ENCODE measurements at regions not wholly inside any gene's neighbourhood (a gene's known extent, or its start where the extent isn't known, plus 50 kb on each side); places are given as distances from the start of the nearest gene placed in this dataset.

GRCh38 chr2:8089596-8089995, 592.3 kb upstream of the ID2 start:
- Histone ChIP-seq H3F3A (ENCODE audit: insufficient read depth, low read length, poor library complexity, severe bottlenecking) (no peaks in the 10 kb centered on the region), H3K4me3 (ENCODE audit: low read length) (no peak overlapping the region), H3K9me2 (ENCODE audit: insufficient read depth, low read length) (no peaks in the 10 kb centered on the region), H2AFZ (ENCODE audit: low read depth, low read length) (no peak overlapping the region), H3K79me2 (replicated peaks; ENCODE audit: insufficient read depth, low read length) (no peaks in the 10 kb centered on the region), H3K4me2 (ENCODE audit: low read length) (no peak overlapping the region), H3K9me3 (ENCODE audit: low read length) (no peaks in the 10 kb centered on the region), H3K36me3 (ENCODE audit: insufficient read depth, low read length) (no peaks in the 10 kb centered on the region), H3K27me3 (ENCODE audit: insufficient read depth, low read depth, low read length) (no peaks in the 10 kb centered on the region), H4K20me1 (ENCODE audit: insufficient read depth) (no peaks in the 10 kb centered on the region), H3K9ac (ENCODE audit: low read length) (no peak overlapping the region), H3K27ac (ENCODE audit: low read length) (no peak overlapping the region)
- TF ChIP-seq TAF1 (IDR thresholded peaks at IDR 0.05; ENCODE audit: low read depth), result no peak
- TF ChIP-seq POLR2AphosphoS5 (IDR thresholded peaks at IDR 0.05), result no peak
- no peak for TF ChIP-seq EZH2 (IDR thresholded peaks at IDR 0.05; ENCODE audit: borderline replicate concordance, insufficient read depth, low read length, poor library complexity, severe bottlenecking)
- TF ChIP-seq CTCF (IDR thresholded peaks at IDR 0.05; ENCODE audit: poor library complexity, severe bottlenecking), result no peak
- no peak for TF ChIP-seq MXI1 (conservative IDR thresholded peaks at IDR 0.05; ENCODE audit: poor library complexity, severe bottlenecking)
- TF ChIP-seq RAD21 (conservative IDR thresholded peaks at IDR 0.05), result no peak
- no peak for TF ChIP-seq EP300 (conservative IDR thresholded peaks at IDR 0.05; ENCODE audit: poor library complexity, severe bottlenecking)
- no peak for TF ChIP-seq SMC3 (conservative IDR thresholded peaks at IDR 0.05; ENCODE audit: poor library complexity)
- TF ChIP-seq REST (IDR thresholded peaks at IDR 0.05; ENCODE audit: borderline replicate concordance), result no peak

GRCh38 chr2:8090748-8091700, 590.8 kb upstream of the ID2 start:
- TF ChIP-seq RAD21 (conservative IDR thresholded peaks at IDR 0.05) (no peak), MXI1 (conservative IDR thresholded peaks at IDR 0.05; ENCODE audit: poor library complexity, severe bottlenecking) (no peak), POLR2AphosphoS5 (IDR thresholded peaks at IDR 0.05) (no peak), CTCF (IDR thresholded peaks at IDR 0.05; ENCODE audit: poor library complexity, severe bottlenecking) (no peak), SMC3 (conservative IDR thresholded peaks at IDR 0.05; ENCODE audit: poor library complexity) (no peak), EZH2 (IDR thresholded peaks at IDR 0.05; ENCODE audit: borderline replicate concordance, insufficient read depth, low read length, poor library complexity, severe bottlenecking) (no peak), TAF1 (IDR thresholded peaks at IDR 0.05; ENCODE audit: low read depth) (no peak), EP300 (conservative IDR thresholded peaks at IDR 0.05; ENCODE audit: poor library complexity, severe bottlenecking) (no peak), REST (IDR thresholded peaks at IDR 0.05; ENCODE audit: borderline replicate concordance) (no peak)
- Histone ChIP-seq H3K9me2 (ENCODE audit: insufficient read depth, low read length) (no peaks in the 10 kb centered on the region), H3K36me3 (ENCODE audit: insufficient read depth, low read length) (no peaks in the 10 kb centered on the region), H3K4me3 (ENCODE audit: low read length) (no peak overlapping the region), H4K20me1 (ENCODE audit: insufficient read depth) (no peaks in the 10 kb centered on the region), H3K27ac (ENCODE audit: low read length) (no peak overlapping the region), H3K4me2 (ENCODE audit: low read length) (no peak overlapping the region), H2AFZ (ENCODE audit: low read depth, low read length) (no peak overlapping the region), H3K79me2 (replicated peaks; ENCODE audit: insufficient read depth, low read length) (no peaks in the 10 kb centered on the region), H3K9ac (ENCODE audit: low read length) (no peak overlapping the region), H3F3A (ENCODE audit: insufficient read depth, low read length, poor library complexity, severe bottlenecking) (no peaks in the 10 kb centered on the region), H3K27me3 (ENCODE audit: insufficient read depth, low read depth, low read length) (no peaks in the 10 kb centered on the region), H3K9me3 (ENCODE audit: low read length) (no peaks in the 10 kb centered on the region)

Measured in neural cell (in vitro differentiated cells).